ENCODE measurements at regions not wholly inside any gene's neighbourhood (a gene's known extent, or its start where the extent isn't known, plus 50 kb on each side); places are given as distances from the start of the nearest gene placed in this dataset.

GRCh38 chr3:76930712-76931111, 109.2 kb upstream of the ROBO2 start:
- H3K9ac ChIP-seq = no peak overlapping the region

GRCh38 chr3:76933245-76933644, 106.7 kb upstream of the ROBO2 start:
- CTCF ChIA-PET = no interaction called here
- Histone ChIP-seq H4K20me1 (ENCODE audit: insufficient read depth) (no peaks in the 10 kb centered on the region), H3K79me2 (ENCODE audit: insufficient read depth) (no peaks in the 10 kb centered on the region), H3K4me2 (no peak overlapping the region), H3K9me2 (no peaks in the 10 kb centered on the region), H3K27ac (ENCODE audit: low read depth in 2 of 2, low read length in 1 of 2) (no peak overlapping the region), H3K4me1 (ENCODE audit: control insufficient read depth in 1 of 2, insufficient read depth in 2 of 2, low read depth in 1 of 2, low read length in 1 of 2) (no peaks in the 10 kb centered on the region), H3K4me3 (ENCODE audit: low read depth in 2 of 2, low read length in 1 of 2) (no peak overlapping the region), H2AFZ (ENCODE audit: low read depth) (no peak overlapping the region), H3K9me3 (no peaks in the 10 kb centered on the region), H3F3A (replicated peaks; ENCODE audit: insufficient read depth) (no peaks in the 10 kb centered on the region), H3K9ac (no peak overlapping the region), H3K36me3 (replicated peaks in 1 of 2; ENCODE audit: control insufficient read depth in 1 of 2, insufficient read depth in 2 of 2, low read length in 1 of 2) (no peaks in the 10 kb centered on the region), H3K27me3 (ENCODE audit: insufficient read depth) (no peaks in the 10 kb centered on the region)
- TF ChIP-seq YY1 (IDR thresholded peaks at IDR 0.05; ENCODE audit: low read depth) (no peak), RCOR1 (IDR thresholded peaks at IDR 0.05; ENCODE audit: low read length) (no peak), TEAD4 (IDR thresholded peaks at IDR 0.05; ENCODE audit: borderline replicate concordance, insufficient read depth) (no peak), SIN3A (IDR thresholded peaks at IDR 0.05; ENCODE audit: borderline replicate concordance, low read depth, low read length) (no peak), RXRA (IDR thresholded peaks at IDR 0.05; ENCODE audit: borderline replicate concordance, low read depth) (no peak), GATA2 (CRISPR knock-in tag; IDR thresholded peaks at IDR 0.05) (no peak), ZBTB33 (IDR thresholded peaks at IDR 0.05; ENCODE audit: borderline replicate concordance, low read depth) (no peak), MEF2A (IDR thresholded peaks at IDR 0.05; ENCODE audit: borderline replicate concordance, low read depth) (no peak), NFIC (IDR thresholded peaks at IDR 0.05; ENCODE audit: borderline replicate concordance) (no peak), POLR2AphosphoS5 (IDR thresholded peaks at IDR 0.05; ENCODE audit: low read depth, low read length) (no peak), CTCF (IDR thresholded peaks at IDR 0.05) (no peak), USF2 (IDR thresholded peaks at IDR 0.05; ENCODE audit: borderline replicate concordance, low read depth, low read length) (no peak)
- TF ChIP-seq, protein P1, sequence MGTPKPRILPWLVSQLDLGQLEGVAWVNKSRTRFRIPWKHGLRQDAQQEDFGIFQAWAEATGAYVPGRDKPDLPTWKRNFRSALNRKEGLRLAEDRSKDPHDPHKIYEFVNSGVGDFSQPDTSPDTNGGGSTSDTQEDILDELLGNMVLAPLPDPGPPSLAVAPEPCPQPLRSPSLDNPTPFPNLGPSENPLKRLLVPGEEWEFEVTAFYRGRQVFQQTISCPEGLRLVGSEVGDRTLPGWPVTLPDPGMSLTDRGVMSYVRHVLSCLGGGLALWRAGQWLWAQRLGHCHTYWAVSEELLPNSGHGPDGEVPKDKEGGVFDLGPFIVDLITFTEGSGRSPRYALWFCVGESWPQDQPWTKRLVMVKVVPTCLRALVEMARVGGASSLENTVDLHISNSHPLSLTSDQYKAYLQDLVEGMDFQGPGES (IDR thresholded peaks at IDR 0.05; ENCODE audit: low read depth, low read length) = no peak
- WGBS (ENCODE audit: low lambda C conversion rate) = 41% methylated on average over 1 of the region's 1 CpG
- no peak for DNase-seq
- POLR2A ChIA-PET = no interaction called here

More at GRCh38 chr3:76930712-76931111, 109.2 kb upstream of the ROBO2 start:
- POLR2A ChIA-PET = no interaction called here
- no peaks in the 10 kb centered on the region for H3F3A ChIP-seq (replicated peaks; ENCODE audit: insufficient read depth)
- no peaks in the 10 kb centered on the region for H4K20me1 ChIP-seq (ENCODE audit: insufficient read depth)
- H3K9me2 ChIP-seq = no peaks in the 10 kb centered on the region
- WGBS (ENCODE audit: low lambda C conversion rate) = 40% methylated on average over 2 of the region's 2 CpGs
- H3K79me2 ChIP-seq (ENCODE audit: insufficient read depth) = no peaks in the 10 kb centered on the region
- no peak for TF ChIP-seq JUND (IDR thresholded peaks at IDR 0.05)
- TF ChIP-seq ELF1 (IDR thresholded peaks at IDR 0.05) = no peak
- no peak for TF ChIP-seq TEAD4 (IDR thresholded peaks at IDR 0.05; ENCODE audit: borderline replicate concordance, insufficient read depth)
- no peak for TF ChIP-seq EP300 (IDR thresholded peaks at IDR 0.05; ENCODE audit: borderline replicate concordance in 1 of 2, low read depth in 1 of 2, low read length in 1 of 2)
- TF ChIP-seq EZH2phosphoT487 (IDR thresholded peaks at IDR 0.05; ENCODE audit: borderline replicate concordance, low read depth) = no peak
- TF ChIP-seq CHD2 (IDR thresholded peaks at IDR 0.05; ENCODE audit: low read length, partially characterized antibody) = no peak
- no peak for TF ChIP-seq SMC3 (IDR thresholded peaks at IDR 0.05; ENCODE audit: low read depth, low read length)
- CTCF ChIA-PET = no interaction called here
- no peak overlapping the region for H3K4me2 ChIP-seq
- H3K9me3 ChIP-seq = no peaks in the 10 kb centered on the region
- H3K27me3 ChIP-seq (ENCODE audit: insufficient read depth) = no peaks in the 10 kb centered on the region
- no peak overlapping the region for H3K27ac ChIP-seq (ENCODE audit: low read depth in 2 of 2, low read length in 1 of 2)
- no peak for DNase-seq
- H3K4me3 ChIP-seq (ENCODE audit: low read depth in 2 of 2, low read length in 1 of 2) = no peak overlapping the region
- no peaks in the 10 kb centered on the region for H3K36me3 ChIP-seq (replicated peaks in 1 of 2; ENCODE audit: control insufficient read depth in 1 of 2, insufficient read depth in 2 of 2, low read length in 1 of 2)
- H3K4me1 ChIP-seq (ENCODE audit: control insufficient read depth in 1 of 2, insufficient read depth in 2 of 2, low read depth in 1 of 2, low read length in 1 of 2) = no peaks in the 10 kb centered on the region
- no peak overlapping the region for H2AFZ ChIP-seq (ENCODE audit: low read depth)
